22Rv1 (cell line): ENCODE measurements at regions not wholly inside any gene's neighbourhood (a gene's known extent, or its start where the extent isn't known, plus 50 kb on each side); places are given as distances from the start of the nearest gene placed in this dataset.

ENCODE experiments used
- H3K27ac ChIP-seq: fragments of 450-650 bp; 2 replicates; pipeline ENCODE4 v1.5.1; 2017
- ZFX ChIP-seq: fragments of 450-650 bp; IDR thresholded peaks from 2 replicates; pipeline ENCODE4 v1.6.1; 2017; ENCODE audit warnings: antibody characterized with exemption, borderline replicate concordance
- TF ChIP-seq, protein P1 (sequence below): fragments of 450-650 bp; IDR thresholded peaks from 2 replicates; pipeline ENCODE4 v1.5.1; 2017; ENCODE audit warnings: mild to moderate bottlenecking

DNA sequence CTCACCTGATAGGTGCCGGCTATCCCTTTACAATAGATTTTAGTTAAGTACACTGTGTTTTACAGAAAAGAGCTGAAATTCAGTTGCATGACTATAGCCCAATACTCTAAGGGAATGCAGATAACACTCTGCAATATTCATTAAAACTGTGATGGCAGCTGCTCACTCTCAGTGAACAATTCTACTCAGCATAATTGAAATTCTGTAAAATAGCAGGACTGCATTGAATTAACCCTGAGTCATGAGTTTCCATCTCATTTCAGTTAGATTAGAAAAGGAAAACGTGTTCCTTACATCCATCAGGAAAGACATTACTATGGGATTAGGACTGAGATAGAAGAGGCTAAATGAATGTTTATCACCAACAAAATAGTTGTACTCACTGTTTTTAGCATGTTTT, 613.3 kb upstream of the JAG1 start:
- TF ChIP-seq ZFX = no peak
- TF ChIP-seq, protein P1, sequence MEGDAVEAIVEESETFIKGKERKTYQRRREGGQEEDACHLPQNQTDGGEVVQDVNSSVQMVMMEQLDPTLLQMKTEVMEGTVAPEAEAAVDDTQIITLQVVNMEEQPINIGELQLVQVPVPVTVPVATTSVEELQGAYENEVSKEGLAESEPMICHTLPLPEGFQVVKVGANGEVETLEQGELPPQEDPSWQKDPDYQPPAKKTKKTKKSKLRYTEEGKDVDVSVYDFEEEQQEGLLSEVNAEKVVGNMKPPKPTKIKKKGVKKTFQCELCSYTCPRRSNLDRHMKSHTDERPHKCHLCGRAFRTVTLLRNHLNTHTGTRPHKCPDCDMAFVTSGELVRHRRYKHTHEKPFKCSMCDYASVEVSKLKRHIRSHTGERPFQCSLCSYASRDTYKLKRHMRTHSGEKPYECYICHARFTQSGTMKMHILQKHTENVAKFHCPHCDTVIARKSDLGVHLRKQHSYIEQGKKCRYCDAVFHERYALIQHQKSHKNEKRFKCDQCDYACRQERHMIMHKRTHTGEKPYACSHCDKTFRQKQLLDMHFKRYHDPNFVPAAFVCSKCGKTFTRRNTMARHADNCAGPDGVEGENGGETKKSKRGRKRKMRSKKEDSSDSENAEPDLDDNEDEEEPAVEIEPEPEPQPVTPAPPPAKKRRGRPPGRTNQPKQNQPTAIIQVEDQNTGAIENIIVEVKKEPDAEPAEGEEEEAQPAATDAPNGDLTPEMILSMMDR = no peak
- H3K27ac ChIP-seq = no peak overlapping the region

DNA sequence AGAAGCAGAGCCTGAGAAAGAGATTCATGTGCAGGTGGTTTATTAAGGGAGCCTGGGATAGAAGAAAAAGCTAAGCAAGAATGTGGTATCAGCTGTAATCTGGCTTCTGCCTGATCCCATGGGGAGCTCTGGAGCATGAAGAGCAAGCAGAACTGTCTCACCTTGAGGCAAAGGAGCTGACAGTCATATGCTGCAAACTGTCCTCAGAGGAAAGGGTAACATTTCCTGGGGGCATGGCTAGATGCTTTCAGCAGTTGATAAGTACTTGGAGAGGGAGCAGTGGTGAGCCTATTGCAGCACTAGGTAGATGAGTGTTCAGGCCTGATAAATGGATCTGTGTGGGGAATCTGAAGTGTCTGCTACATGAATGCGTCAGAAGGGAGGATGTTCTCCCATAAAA, 621.5 kb upstream of the BTBD3 start:
- no peak overlapping the region for H3K27ac ChIP-seq
- TF ChIP-seq, protein P1 = no peak
- TF ChIP-seq ZFX = no peak

DNA sequence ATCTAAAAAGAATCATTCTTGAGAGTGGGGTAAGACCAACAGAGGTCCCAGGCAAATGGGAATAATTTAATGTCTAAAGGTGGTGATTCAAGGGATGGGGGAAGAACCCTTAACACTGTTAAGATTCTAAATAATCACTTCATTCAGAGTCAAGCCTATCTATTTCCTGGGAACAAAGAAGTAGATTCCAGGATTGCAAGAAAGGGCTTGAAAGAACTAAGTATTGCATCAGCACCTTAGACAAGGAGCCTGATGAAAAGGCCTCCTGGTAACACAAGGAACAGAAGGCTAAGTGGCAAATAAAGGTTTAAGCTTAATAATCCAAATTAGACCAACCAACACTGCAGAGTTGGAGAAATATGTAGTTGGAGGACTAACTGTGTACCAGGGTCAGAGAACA, 620.7 kb upstream of the BTBD3 start:
- H3K27ac ChIP-seq = no peak overlapping the region
- TF ChIP-seq, protein P1 = no peak
- TF ChIP-seq ZFX = no peak

DNA sequence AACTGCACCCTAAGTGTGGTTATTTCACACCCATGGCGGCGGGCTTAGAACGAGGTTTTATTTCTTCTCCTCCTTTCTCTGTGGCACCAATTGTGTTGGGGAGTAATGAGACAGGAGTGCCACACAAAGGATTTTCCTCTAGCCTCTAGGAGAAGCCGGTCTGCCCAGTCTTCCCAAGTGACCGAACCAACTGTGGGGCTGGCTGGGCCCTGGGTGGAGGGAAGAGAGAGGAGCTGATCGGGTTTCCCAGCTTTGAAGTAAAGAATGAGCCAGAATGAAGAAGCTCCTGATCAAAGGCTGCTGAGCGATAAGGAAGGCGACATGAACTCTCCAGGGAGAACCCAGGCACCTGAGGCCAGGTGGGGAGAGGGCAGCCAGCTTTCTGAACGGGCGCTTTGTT, 616.0 kb upstream of the BTBD3 start:
- no peak overlapping the region for H3K27ac ChIP-seq
- TF ChIP-seq ZFX = no peak
- TF ChIP-seq, protein P1 = no peak

DNA sequence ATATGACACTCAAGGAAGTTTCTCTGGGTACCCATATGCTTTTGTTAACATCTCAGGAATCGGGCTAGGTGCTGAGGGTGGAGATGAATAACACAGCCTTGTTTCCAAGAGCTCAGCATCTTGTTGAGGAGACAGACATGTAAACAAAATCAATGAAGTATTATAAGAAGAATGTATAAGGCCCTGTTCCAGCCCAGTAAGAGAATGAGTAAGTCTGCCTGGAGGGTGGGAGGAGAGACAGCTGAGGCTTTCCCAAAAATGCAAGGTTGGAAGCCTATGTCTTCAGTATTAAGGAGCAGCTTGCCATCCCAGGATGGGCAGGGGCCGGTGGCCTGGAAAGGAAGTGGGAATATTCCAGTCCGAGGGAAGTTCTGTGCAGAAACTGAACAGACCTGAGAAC, 615.3 kb upstream of the BTBD3 start:
- TF ChIP-seq, protein P1 = no peak
- TF ChIP-seq ZFX = no peak
- no peak overlapping the region for H3K27ac ChIP-seq

DNA sequence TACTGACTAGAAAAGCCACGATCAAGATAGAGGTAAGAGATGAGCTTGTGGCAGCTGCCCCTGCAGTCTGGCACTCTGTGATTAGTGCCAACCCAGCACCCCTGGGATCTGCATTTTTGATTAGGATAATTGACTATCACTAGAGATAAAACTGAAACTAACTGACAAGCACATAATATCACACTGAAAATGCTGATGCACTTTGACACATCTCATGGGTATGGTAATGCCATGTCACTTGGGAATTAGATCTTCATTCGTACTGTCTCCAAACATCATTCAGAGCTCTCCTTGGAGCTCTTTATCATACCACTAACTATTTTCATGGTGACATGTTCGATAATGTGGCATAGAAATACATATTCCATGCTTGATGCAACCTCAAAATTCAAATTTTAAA, 612.9 kb upstream of the BTBD3 start:
- H3K27ac ChIP-seq = no peak overlapping the region
- TF ChIP-seq ZFX = no peak

DNA sequence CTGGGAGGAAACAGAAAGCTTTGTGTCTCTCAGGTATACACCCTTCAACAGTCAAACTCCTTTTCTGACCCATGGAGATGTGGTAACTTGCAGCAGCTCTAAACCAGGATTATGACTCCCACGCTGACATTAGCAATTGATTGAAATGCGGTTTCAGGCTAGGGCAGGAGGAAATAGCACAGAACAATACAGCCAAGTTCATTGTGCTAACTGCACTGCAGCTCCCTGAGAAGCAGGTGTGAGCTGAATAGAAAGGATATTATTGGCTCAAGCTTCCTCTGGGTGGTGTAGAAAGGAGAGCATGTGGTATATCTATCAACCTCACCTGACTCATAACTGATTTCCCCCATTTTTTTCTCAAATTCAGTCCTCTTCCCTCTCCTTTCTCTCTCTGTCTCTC, 612.3 kb upstream of the BTBD3 start:
- TF ChIP-seq, protein P1 = no peak
- no peak overlapping the region for H3K27ac ChIP-seq

DNA sequence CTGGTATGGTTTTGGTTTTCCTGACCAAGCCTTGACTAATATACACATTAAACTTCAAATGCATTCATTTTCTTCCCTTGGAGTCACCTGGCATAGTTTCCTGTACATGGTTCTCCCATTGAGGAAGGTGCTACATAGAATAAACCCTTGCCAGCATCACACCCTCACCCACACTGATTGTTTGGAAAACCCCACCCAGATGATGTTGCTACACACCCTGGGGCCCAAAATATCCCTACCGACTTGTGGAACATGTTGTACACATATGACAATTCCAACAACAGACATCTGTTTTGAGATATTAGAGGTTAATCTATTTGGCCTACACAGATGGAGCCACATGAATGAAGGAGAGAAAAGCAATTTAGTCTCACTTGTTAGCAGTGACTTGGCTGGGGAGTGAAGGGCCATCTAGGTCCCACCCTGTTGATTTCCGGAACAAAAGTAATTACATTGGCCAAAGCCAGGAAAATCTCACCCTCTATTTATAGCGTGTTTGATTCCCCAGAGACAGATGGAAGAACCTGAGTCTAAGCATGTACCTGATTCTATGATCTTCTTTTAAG, 606.0 kb upstream of the BTBD3 start:
- no peak overlapping the region for H3K27ac ChIP-seq
- TF ChIP-seq, protein P1 = no peak
